ENCODE measurements at regions not wholly inside any gene's neighbourhood (a gene's known extent, or its start where the extent isn't known, plus 50 kb on each side); places are given as distances from the start of the nearest gene placed in this dataset.
"Not testable (repeated sequence)": the region's sequence is repeated elsewhere in the genome, so short reads cannot be mapped to it uniquely, and the experiment has no call there.

DNA sequence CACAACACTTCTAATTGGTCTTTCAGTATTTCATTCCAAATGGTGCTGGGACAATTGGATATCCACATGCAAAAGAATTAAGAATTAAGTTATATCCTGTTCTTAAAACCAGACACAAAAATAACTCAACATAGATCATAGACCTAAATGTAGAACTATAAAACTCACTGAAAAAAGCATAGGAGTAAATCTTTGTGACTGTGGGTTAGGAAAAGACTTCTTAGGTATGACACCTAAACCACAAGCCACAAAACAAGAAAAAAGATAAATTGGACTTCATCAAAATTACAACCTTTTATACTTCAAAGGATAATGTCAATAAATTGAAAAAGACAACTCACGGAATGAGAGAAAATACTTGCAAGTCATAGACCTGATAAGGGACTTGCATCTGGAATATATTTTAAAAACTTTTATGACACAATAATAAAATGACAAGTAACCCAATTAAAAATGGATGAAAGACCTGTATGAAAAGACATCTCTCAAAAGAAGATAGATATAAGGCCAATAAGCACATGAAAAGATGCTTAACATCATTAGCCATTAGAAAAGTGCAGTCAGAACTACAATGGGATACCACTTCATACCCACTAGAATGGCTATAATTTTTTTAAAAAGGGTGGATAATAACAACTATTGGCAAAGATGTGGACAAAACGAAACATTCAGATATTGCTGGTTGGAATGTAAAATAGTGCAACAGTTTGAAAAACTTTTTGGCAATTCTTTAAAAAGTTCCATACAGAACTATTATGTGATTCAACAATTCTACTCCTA is 72.5 kb upstream of the SLC38A4 start:
- Histone ChIP-seq H3K27ac (ENCODE audit: low read depth, low read length) (no peak overlapping the region), H3K27me3 (ENCODE audit: control insufficient read depth in 3 of 3, insufficient read depth in 3 of 3, low read length in 3 of 3) (no peaks in the 10 kb centered on the region), H3K4me1 (ENCODE audit: control insufficient read depth in 3 of 3, insufficient read depth in 3 of 3, low read length in 3 of 3) (peaks cover 0 to 5% (median 0%) of the 10 kb centered on the region in 3 donors), H3K4me3 (ENCODE audit: low read length in 3 of 3) (no peak overlapping the region), H3K36me3 (ENCODE audit: control insufficient read depth in 3 of 3, insufficient read depth in 3 of 3, low read length in 3 of 3) (no peaks in the 10 kb centered on the region), H3K9me3 (ENCODE audit: control insufficient read depth in 3 of 3, low read length in 3 of 3) (no peaks in the 10 kb centered on the region), H3K9ac (ENCODE audit: low read depth in 1 of 3, low read length in 3 of 3) (no peak overlapping the region)

DNA sequence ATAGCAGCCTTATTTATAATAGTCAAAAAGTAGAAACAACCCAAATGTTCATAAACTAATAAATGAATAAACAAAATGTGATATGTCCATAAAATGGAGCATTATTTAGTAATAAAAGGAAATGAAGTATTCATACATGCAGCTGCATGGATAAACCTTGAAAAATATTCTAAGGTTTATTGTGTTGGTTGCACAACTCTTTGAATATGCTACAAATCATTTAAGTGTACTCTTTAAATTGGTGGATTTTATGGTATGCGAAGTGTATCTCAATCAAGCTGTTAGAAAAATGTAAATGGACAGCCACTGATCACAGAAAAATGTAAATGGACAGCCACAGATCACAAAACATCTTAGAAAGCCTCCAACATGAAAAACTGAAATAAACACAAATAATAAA is 73.2 kb upstream of the SLC38A4 start:
- Histone ChIP-seq H3K9ac (ENCODE audit: low read depth in 1 of 3, low read length in 3 of 3) (no peak overlapping the region), H3K4me3 (ENCODE audit: low read length in 3 of 3) (no peak overlapping the region), H3K4me1 (ENCODE audit: control insufficient read depth in 3 of 3, insufficient read depth in 3 of 3, low read length in 3 of 3) (peaks cover 0 to 3% (median 0%) of the 10 kb centered on the region in 3 donors), H3K27ac (ENCODE audit: low read depth, low read length) (no peak overlapping the region), H3K9me3 (ENCODE audit: control insufficient read depth in 3 of 3, low read length in 3 of 3) (no peaks in the 10 kb centered on the region), H3K27me3 (ENCODE audit: control insufficient read depth in 3 of 3, insufficient read depth in 3 of 3, low read length in 3 of 3) (no peaks in the 10 kb centered on the region), H3K36me3 (ENCODE audit: control insufficient read depth in 3 of 3, insufficient read depth in 3 of 3, low read length in 3 of 3) (no peaks in the 10 kb centered on the region)

DNA sequence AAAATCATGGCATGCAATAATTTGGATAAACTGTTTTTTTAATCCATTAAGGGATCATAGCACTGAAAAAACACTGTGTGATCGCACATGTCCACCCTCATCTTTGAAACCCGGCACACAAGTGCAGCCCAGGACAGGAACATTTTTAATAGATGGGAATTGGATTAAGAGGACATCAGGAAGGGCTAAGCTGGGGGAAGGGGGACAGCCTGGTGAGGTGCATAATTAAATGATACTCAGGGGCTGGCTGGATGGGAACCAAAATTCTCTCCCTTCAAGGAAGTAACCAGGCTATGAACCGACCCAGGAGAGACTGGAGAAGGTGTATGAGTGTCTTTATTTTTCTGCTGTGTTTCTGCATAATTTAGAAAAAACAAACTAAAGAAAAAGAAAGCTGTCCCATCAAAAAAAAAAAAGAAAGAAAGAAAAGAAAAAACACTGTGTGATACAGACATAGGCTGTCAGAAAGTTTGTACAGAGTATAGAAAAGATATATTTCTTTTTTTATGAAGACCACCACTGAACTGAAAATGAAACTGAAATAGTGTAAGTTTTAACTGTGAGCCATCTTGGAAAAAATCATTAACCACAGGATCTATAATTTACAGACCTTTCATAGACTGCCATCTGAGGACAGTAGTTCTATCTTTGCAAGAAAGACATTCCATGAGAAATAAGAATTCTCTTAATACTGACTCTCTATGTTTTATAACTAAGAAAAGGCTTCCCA is 75.1 kb upstream of the SLC38A4 start:
- peak overlapping the region in 1 of 3 donors; percentile 21 for H3K4me3 ChIP-seq (ENCODE audit: low read length in 3 of 3)
- no peaks in the 10 kb centered on the region for H3K36me3 ChIP-seq (ENCODE audit: control insufficient read depth in 3 of 3, insufficient read depth in 3 of 3, low read length in 3 of 3)
- H3K9ac ChIP-seq (ENCODE audit: low read depth in 1 of 3, low read length in 3 of 3) = no peak overlapping the region
- H3K4me1 ChIP-seq (ENCODE audit: control insufficient read depth in 3 of 3, insufficient read depth in 3 of 3, low read length in 3 of 3) = peaks cover 0 to 3% (median 0%) of the 10 kb centered on the region in 3 donors
- no peaks in the 10 kb centered on the region for H3K27me3 ChIP-seq (ENCODE audit: control insufficient read depth in 3 of 3, insufficient read depth in 3 of 3, low read length in 3 of 3)
- no peaks in the 10 kb centered on the region for H3K9me3 ChIP-seq (ENCODE audit: control insufficient read depth in 3 of 3, low read length in 3 of 3)
- peak overlapping the region; percentile 5 for H3K27ac ChIP-seq (ENCODE audit: low read depth, low read length)

DNA sequence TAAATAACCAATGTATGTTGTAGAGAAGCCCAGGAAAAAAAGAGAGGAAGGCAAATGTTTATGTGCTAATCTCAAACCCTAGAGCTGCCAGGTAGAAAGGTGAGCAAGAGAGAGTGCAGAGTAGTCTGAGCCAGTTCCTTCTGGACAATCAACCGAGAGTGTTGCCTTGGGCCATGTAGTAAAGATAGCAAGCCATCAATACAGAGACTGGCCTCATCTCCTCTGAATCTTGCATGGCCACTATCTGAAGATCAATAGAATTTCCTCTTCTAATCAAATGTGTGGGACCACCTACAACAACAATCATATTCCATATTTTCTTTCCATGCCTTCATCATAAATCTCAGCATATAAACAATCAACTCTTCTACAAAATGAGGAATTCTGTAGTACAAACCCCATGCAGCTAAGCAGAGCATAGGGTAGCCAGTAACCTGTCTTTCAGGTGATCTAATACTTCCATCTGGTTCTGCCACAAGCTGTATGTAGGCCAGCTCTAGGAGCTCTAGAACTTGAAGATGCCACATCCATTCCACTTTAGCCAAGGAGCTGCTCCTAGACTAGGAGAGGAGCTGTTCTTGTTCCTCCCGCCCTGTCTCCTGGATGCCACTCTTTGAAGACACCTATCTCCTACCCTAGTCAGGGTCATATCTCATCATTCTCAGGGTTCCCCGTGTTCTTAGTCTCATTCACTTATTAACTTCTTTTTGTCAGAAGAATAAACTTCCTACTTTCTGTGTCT is 75.8 kb upstream of the SLC38A4 start:
- H3K36me3 ChIP-seq (ENCODE audit: control insufficient read depth in 3 of 3, insufficient read depth in 3 of 3, low read length in 3 of 3) = no peaks in the 10 kb centered on the region
- peak overlapping the region; percentile 3 for H3K27ac ChIP-seq (ENCODE audit: low read depth, low read length)
- no peaks in the 10 kb centered on the region for H3K27me3 ChIP-seq (ENCODE audit: control insufficient read depth in 3 of 3, insufficient read depth in 3 of 3, low read length in 3 of 3)
- H3K4me1 ChIP-seq (ENCODE audit: control insufficient read depth in 3 of 3, insufficient read depth in 3 of 3, low read length in 3 of 3) = peaks cover 0 to 3% (median 0%) of the 10 kb centered on the region in 3 donors
- H3K9me3 ChIP-seq (ENCODE audit: control insufficient read depth in 3 of 3, low read length in 3 of 3) = no peaks in the 10 kb centered on the region
- H3K4me3 ChIP-seq (ENCODE audit: low read length in 3 of 3) = peak overlapping the region in 1 of 3 donors; percentile 21
- H3K9ac ChIP-seq (ENCODE audit: low read depth in 1 of 3, low read length in 3 of 3) = no peak overlapping the region

DNA sequence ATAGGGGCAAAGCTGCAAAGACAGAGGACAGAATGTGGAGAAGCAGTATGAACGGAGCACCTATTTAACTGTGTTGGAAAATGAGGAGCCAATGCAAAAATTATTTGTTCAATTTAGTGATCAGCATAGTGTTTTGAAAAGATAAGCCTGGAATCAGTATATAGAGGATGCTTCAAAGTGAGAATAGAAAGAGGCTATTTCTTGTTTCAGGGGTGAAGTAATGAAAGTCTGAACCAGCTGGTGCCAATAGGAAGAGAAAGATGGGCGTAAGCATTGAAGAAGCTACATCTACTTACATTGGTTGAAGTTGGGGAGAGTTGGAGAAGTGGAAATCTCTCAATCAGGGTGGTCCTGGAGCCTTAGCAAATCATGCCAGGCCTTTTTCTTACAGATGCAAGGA is 77.3 kb upstream of the SLC38A4 start:
- Histone ChIP-seq H3K36me3 (ENCODE audit: control insufficient read depth in 3 of 3, insufficient read depth in 3 of 3, low read length in 3 of 3) (no peaks in the 10 kb centered on the region), H3K4me3 (ENCODE audit: low read length in 3 of 3) (peak overlapping the region in 1 of 3 donors; percentile 53), H3K27me3 (ENCODE audit: control insufficient read depth in 3 of 3, insufficient read depth in 3 of 3, low read length in 3 of 3) (no peaks in the 10 kb centered on the region), H3K27ac (ENCODE audit: low read depth, low read length) (no peak overlapping the region), H3K4me1 (ENCODE audit: control insufficient read depth in 3 of 3, insufficient read depth in 3 of 3, low read length in 3 of 3) (peaks cover 0 to 5% (median 3%) of the 10 kb centered on the region in 3 donors), H3K9me3 (ENCODE audit: control insufficient read depth in 3 of 3, low read length in 3 of 3) (no peaks in the 10 kb centered on the region), H3K9ac (ENCODE audit: low read depth in 1 of 3, low read length in 3 of 3) (no peak overlapping the region)

DNA sequence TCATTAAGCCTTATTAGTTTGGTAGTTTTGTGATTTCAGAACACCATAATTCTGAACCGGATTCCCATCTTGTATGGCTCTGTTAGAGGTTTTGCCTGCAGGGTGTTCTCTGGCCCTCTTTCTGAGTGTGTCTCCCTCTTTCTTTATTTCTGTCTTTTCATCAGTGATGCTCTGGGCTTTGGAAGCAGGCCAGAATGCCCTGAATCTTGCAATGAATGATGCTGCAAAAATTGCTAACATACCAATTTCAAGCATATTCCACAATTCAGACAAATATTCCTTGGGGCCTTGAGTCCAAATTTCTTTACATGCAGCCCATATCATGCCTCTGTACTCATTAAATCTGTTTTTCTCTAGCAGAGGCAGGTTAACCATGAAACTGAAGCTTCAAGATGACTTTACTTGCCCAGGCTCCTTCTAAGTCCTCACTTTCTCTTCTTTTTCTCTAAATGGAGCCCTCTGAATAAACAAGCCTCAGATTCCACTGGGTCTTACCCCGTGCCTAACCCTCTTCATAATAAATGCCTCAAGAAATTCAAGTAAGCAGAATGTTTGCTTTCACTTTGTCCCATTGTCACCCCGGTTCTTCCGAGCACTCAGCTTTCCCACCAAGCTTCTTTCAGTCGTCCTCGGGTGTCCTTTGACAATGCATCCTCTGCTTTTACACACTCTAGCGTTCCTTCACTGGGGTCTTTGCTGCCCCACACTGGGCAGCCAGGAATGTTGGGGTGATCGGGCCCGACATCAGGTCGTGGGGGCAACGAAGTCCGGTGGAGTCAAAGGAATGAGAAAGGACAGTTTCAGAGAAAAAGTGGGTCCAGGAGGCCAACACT is 78.8 kb upstream of the SLC38A4 start:
- H3K27ac ChIP-seq (ENCODE audit: low read depth, low read length) = peak overlapping the region; percentile 25
- peaks cover 0 to 8% (median 5%) of the 10 kb centered on the region in 3 donors for H3K4me1 ChIP-seq (ENCODE audit: control insufficient read depth in 3 of 3, insufficient read depth in 3 of 3, low read length in 3 of 3)
- no peaks in the 10 kb centered on the region for H3K36me3 ChIP-seq (ENCODE audit: control insufficient read depth in 3 of 3, insufficient read depth in 3 of 3, low read length in 3 of 3)
- no peak overlapping the region for H3K9ac ChIP-seq (ENCODE audit: low read depth in 1 of 3, low read length in 3 of 3)
- H3K4me3 ChIP-seq (ENCODE audit: low read length in 3 of 3) = no peak overlapping the region
- no peaks in the 10 kb centered on the region for H3K9me3 ChIP-seq (ENCODE audit: control insufficient read depth in 3 of 3, low read length in 3 of 3)
- no peaks in the 10 kb centered on the region for H3K27me3 ChIP-seq (ENCODE audit: control insufficient read depth in 3 of 3, insufficient read depth in 3 of 3, low read length in 3 of 3)

DNA sequence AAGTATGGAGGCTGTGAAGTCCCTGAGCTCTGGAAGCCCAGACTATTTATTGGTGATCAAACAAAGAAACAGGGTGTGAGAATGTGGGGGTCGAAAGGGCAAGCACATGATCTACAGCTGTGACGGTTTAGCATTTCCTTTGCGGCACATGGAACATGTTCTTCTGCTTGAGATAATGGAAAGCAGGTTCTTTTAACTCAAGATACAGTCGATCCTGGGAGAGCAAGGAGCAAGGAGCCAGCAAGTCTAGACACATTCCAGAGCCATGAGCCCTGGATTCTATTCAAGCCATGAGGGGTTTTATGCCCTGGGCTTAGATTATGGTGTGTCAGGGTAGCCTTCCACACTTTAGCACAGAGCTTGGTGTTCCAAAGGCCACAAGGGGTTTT is 79.4 kb upstream of the SLC38A4 start:
- H3K27ac ChIP-seq (ENCODE audit: low read depth, low read length) = peak overlapping the region; percentile 25
- H3K36me3 ChIP-seq (ENCODE audit: control insufficient read depth in 3 of 3, insufficient read depth in 3 of 3, low read length in 3 of 3); H3K9me3 ChIP-seq (ENCODE audit: control insufficient read depth in 3 of 3, low read length in 3 of 3); H3K4me3 ChIP-seq (ENCODE audit: low read length in 3 of 3); H3K9ac ChIP-seq (ENCODE audit: low read depth in 1 of 3, low read length in 3 of 3); H3K27me3 ChIP-seq (ENCODE audit: control insufficient read depth in 3 of 3, insufficient read depth in 3 of 3, low read length in 3 of 3); H3K4me1 ChIP-seq (ENCODE audit: control insufficient read depth in 3 of 3, insufficient read depth in 3 of 3, low read length in 3 of 3): not testable (repeated sequence)

DNA sequence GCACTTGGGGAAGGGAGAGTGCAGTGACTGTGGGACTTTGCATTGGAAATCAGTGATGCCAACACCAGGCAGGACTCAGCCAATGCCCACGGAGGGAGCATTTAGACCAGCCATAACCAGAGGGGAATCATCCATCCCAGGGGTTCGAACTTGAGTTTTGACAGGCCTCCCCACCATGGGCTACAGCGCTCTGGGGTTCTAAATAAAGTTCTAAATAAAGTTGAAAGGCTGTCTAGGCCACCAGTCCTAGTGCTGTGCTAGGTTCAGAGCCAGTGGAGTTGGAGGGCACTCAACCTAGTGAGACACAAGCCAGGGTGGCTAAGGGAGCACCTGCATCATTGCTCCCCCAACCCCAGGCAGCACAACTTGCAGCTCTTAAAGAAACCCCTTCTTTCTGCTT is 82.0 kb upstream of the SLC38A4 start:
- Histone ChIP-seq H3K9me3 (ENCODE audit: control insufficient read depth in 3 of 3, low read length in 3 of 3) (no peaks in the 10 kb centered on the region), H3K36me3 (ENCODE audit: control insufficient read depth in 3 of 3, insufficient read depth in 3 of 3, low read length in 3 of 3) (no peaks in the 10 kb centered on the region), H3K4me1 (ENCODE audit: control insufficient read depth in 3 of 3, insufficient read depth in 3 of 3, low read length in 3 of 3) (peaks cover 0 to 8% (median 5%) of the 10 kb centered on the region in 3 donors)

DNA sequence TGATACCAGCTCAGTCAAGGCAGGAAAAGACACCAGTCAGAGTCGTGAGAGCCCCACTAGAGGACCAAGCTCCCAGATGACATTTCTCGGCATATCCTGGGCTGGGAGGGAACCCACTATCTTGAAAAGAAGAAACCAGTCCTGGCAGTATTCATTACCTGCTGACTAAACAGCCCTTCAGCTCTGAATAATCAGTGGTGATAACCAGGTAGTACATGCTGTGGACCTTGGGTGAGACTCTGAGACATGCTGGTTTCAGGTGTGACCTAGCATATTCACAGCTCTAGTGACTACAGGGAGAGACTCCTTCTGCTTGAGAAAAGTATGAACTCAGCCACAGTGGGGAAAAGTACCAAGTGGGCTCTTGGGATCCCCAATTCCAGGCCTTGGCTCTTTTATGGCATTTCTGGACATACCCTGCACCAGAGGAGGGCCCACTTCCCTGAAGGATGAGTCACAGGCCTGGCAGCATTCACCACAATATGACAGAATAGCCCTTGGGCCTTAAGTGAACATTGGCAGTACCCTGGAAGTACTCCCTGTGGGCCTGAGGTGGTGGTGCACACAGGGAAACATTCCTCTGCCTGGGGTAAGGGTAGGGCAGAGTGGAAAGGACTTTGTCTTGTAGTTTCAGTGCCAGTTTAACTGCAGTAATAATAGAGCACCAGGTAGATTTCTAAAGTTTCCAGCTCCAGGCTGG is 82.6 kb upstream of the SLC38A4 start:
- no peak overlapping the region for H3K4me3 ChIP-seq (ENCODE audit: low read length in 3 of 3)
- H3K27me3 ChIP-seq (ENCODE audit: control insufficient read depth in 3 of 3, insufficient read depth in 3 of 3, low read length in 3 of 3) = no peaks in the 10 kb centered on the region
- no peak overlapping the region for H3K27ac ChIP-seq (ENCODE audit: low read depth, low read length)

More for the DNA sequence above, 82.0 kb upstream of the SLC38A4 start:
- Histone ChIP-seq H3K27me3 (ENCODE audit: control insufficient read depth in 3 of 3, insufficient read depth in 3 of 3, low read length in 3 of 3) (no peaks in the 10 kb centered on the region), H3K27ac (ENCODE audit: low read depth, low read length) (no peak overlapping the region), H3K9ac (ENCODE audit: low read depth in 1 of 3, low read length in 3 of 3) (no peak overlapping the region), H3K4me3 (ENCODE audit: low read length in 3 of 3) (no peak overlapping the region)

More for the DNA sequence above, 82.6 kb upstream of the SLC38A4 start:
- no peaks in the 10 kb centered on the region for H3K9me3 ChIP-seq (ENCODE audit: control insufficient read depth in 3 of 3, low read length in 3 of 3)
- no peaks in the 10 kb centered on the region for H3K36me3 ChIP-seq (ENCODE audit: control insufficient read depth in 3 of 3, insufficient read depth in 3 of 3, low read length in 3 of 3)
- no peak overlapping the region for H3K9ac ChIP-seq (ENCODE audit: low read depth in 1 of 3, low read length in 3 of 3)
- peaks cover 0 to 5% (median 5%) of the 10 kb centered on the region in 3 donors for H3K4me1 ChIP-seq (ENCODE audit: control insufficient read depth in 3 of 3, insufficient read depth in 3 of 3, low read length in 3 of 3)
